ENCODE measurements at regions not wholly inside any gene's neighbourhood (a gene's known extent, or its start where the extent isn't known, plus 50 kb on each side); places are given as distances from the start of the nearest gene placed in this dataset.

GRCh38 chr18:45403341-45404049 lies 211.8 kb upstream of the SLC14A2 start:
- no peaks in the 10 kb centered on the region for H3K9me3 ChIP-seq (ENCODE audit: low read depth, low read length)
- no peak overlapping the region for H3K9ac ChIP-seq (ENCODE audit: insufficient read length)
- H3K36me3 ChIP-seq (ENCODE audit: insufficient read depth, low read length): no peaks in the 10 kb centered on the region
- no peak overlapping the region for H3K4me3 ChIP-seq
- no peak for DNase-seq (ENCODE audit: low read depth, low spot score)
- no peak for TF ChIP-seq POLR2AphosphoS5 (IDR thresholded peaks at IDR 0.05; ENCODE audit: borderline replicate concordance, low read depth, low read length)
- TF ChIP-seq FOXP2 (optimal IDR thresholded peaks at IDR 0.05; ENCODE audit: control extremely low read depth, extremely low read length, insufficient read depth): no peak
- TF ChIP-seq EZH2 (IDR thresholded peaks at IDR 0.05): no peak
- H3K27ac ChIP-seq: no peak overlapping the region

GRCh38 chr18:45408218-45408617 lies 207.1 kb upstream of the SLC14A2 start:
- TF ChIP-seq FOXP2 (optimal IDR thresholded peaks at IDR 0.05; ENCODE audit: control extremely low read depth, extremely low read length, insufficient read depth) (no peak), POLR2AphosphoS5 (IDR thresholded peaks at IDR 0.05; ENCODE audit: borderline replicate concordance, low read depth, low read length) (no peak), EZH2 (IDR thresholded peaks at IDR 0.05) (no peak)

DNA sequence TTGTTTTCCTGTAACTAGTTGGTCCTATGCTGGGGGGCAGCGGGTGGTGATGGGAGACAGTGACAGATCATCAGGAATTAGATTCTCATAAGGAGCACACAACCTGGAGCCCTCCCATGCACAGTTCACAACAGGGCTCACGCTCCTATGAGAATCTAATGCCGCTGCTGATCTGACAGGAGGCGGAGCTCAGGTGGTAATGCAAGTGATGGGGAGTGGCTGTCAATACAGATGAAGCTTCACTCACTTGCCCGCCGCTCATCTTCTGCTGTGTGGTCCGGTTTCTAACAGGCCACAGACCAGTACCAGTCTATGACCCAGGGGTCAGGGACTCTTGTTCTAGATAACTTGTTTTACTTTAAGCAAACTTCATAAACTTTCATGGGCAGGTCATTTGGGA lies 205.3 kb upstream of the SLC14A2 start:
- Histone ChIP-seq H3K27ac (no peak overlapping the region), H3K36me3 (ENCODE audit: insufficient read depth, low read length) (no peaks in the 10 kb centered on the region), H3K9ac (ENCODE audit: insufficient read length) (no peak overlapping the region), H3K4me3 (no peak overlapping the region), H3K9me3 (ENCODE audit: low read depth, low read length) (no peaks in the 10 kb centered on the region)
- TF ChIP-seq FOXP2 (optimal IDR thresholded peaks at IDR 0.05; ENCODE audit: control extremely low read depth, extremely low read length, insufficient read depth) (no peak), EZH2 (IDR thresholded peaks at IDR 0.05) (no peak), POLR2AphosphoS5 (IDR thresholded peaks at IDR 0.05; ENCODE audit: borderline replicate concordance, low read depth, low read length) (no peak)
- no peak for DNase-seq (ENCODE audit: low read depth, low spot score)

More at GRCh38 chr18:45408218-45408617, 207.1 kb upstream of the SLC14A2 start:
- Histone ChIP-seq H3K27ac (no peak overlapping the region), H3K9ac (ENCODE audit: insufficient read length) (no peak overlapping the region), H3K4me3 (no peak overlapping the region), H3K9me3 (ENCODE audit: low read depth, low read length) (no peaks in the 10 kb centered on the region), H3K36me3 (ENCODE audit: insufficient read depth, low read length) (no peaks in the 10 kb centered on the region)
- DNase-seq (ENCODE audit: low read depth, low spot score): no peak

GRCh38 chr18:45412577-45412976 lies 202.7 kb upstream of the SLC14A2 start:
- DNase-seq (ENCODE audit: low read depth, low spot score): no peak

GRCh38 chr18:45413180-45413836 lies 202.0 kb upstream of the SLC14A2 start:
- no peak overlapping the region for H3K27ac ChIP-seq
- H3K4me3 ChIP-seq: no peak overlapping the region
- peak; percentile 40 for DNase-seq (ENCODE audit: low read depth, low spot score)
- H3K36me3 ChIP-seq (ENCODE audit: insufficient read depth, low read length): no peaks in the 10 kb centered on the region
- H3K9me3 ChIP-seq (ENCODE audit: low read depth, low read length): no peaks in the 10 kb centered on the region
- no peak overlapping the region for H3K9ac ChIP-seq (ENCODE audit: insufficient read length)
- TF ChIP-seq EZH2 (IDR thresholded peaks at IDR 0.05): no peak

More at GRCh38 chr18:45412577-45412976, 202.7 kb upstream of the SLC14A2 start:
- Histone ChIP-seq H3K9me3 (ENCODE audit: low read depth, low read length) (no peaks in the 10 kb centered on the region), H3K27ac (no peak overlapping the region), H3K4me3 (no peak overlapping the region), H3K9ac (ENCODE audit: insufficient read length) (no peak overlapping the region), H3K36me3 (ENCODE audit: insufficient read depth, low read length) (no peaks in the 10 kb centered on the region)
- TF ChIP-seq POLR2AphosphoS5 (IDR thresholded peaks at IDR 0.05; ENCODE audit: borderline replicate concordance, low read depth, low read length): no peak
- TF ChIP-seq EZH2 (IDR thresholded peaks at IDR 0.05): no peak
- TF ChIP-seq FOXP2 (optimal IDR thresholded peaks at IDR 0.05; ENCODE audit: control extremely low read depth, extremely low read length, insufficient read depth): no peak

- no peak overlapping the region for H3K4me3 ChIP-seq
- H3K9me3 ChIP-seq (ENCODE audit: low read depth, low read length): no peaks in the 10 kb centered on the region
- H3K27ac ChIP-seq: no peak overlapping the region
- TF ChIP-seq POLR2AphosphoS5 (IDR thresholded peaks at IDR 0.05; ENCODE audit: borderline replicate concordance, low read depth, low read length) (no peak), EZH2 (IDR thresholded peaks at IDR 0.05) (no peak), FOXP2 (optimal IDR thresholded peaks at IDR 0.05; ENCODE audit: control extremely low read depth, extremely low read length, insufficient read depth) (no peak)
- no peak overlapping the region for H3K9ac ChIP-seq (ENCODE audit: insufficient read length)
- DNase-seq (ENCODE audit: low read depth, low spot score): no peak
- no peaks in the 10 kb centered on the region for H3K36me3 ChIP-seq (ENCODE audit: insufficient read depth, low read length)
These were observed 199.7 kb upstream of the SLC14A2 start for GRCh38 chr18:45415614-45416013.

- no peak for DNase-seq (ENCODE audit: low read depth, low spot score)
- H3K9ac ChIP-seq (ENCODE audit: insufficient read length): no peak overlapping the region
- no peaks in the 10 kb centered on the region for H3K36me3 ChIP-seq (ENCODE audit: insufficient read depth, low read length)
- H3K27ac ChIP-seq: no peak overlapping the region
- H3K9me3 ChIP-seq (ENCODE audit: low read depth, low read length): no peaks in the 10 kb centered on the region
- TF ChIP-seq FOXP2 (optimal IDR thresholded peaks at IDR 0.05; ENCODE audit: control extremely low read depth, extremely low read length, insufficient read depth) (no peak), EZH2 (IDR thresholded peaks at IDR 0.05) (no peak), POLR2AphosphoS5 (IDR thresholded peaks at IDR 0.05; ENCODE audit: borderline replicate concordance, low read depth, low read length) (no peak)
- no peak overlapping the region for H3K4me3 ChIP-seq
These were observed 199.1 kb upstream of the SLC14A2 start for GRCh38 chr18:45416168-45416567.

DNA sequence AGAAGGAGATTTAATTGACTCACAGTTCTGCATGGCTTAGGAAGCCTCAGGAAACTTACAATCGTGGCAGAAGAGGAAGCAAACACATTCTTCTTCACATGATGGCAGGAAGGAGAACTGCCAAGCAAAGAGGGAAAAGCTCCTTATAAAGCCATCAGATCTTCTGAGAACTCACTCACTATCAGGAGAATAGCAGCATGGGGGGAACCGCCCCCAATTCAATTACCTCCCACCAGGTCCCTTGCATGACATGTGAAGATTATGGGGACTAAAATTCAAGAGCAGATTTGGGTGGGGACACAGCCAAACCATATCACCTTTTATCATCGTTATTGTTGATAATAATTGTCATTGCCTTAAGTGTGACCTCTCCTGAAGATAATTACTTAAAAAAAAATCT lies 197.9 kb upstream of the SLC14A2 start:
- no peaks in the 10 kb centered on the region for H3K9me3 ChIP-seq (ENCODE audit: low read depth, low read length)
- H3K9ac ChIP-seq (ENCODE audit: insufficient read length): no peak overlapping the region
- H3K36me3 ChIP-seq (ENCODE audit: insufficient read depth, low read length): no peaks in the 10 kb centered on the region
- no peak overlapping the region for H3K27ac ChIP-seq
- TF ChIP-seq EZH2 (IDR thresholded peaks at IDR 0.05) (no peak), POLR2AphosphoS5 (IDR thresholded peaks at IDR 0.05; ENCODE audit: borderline replicate concordance, low read depth, low read length) (no peak), FOXP2 (optimal IDR thresholded peaks at IDR 0.05; ENCODE audit: control extremely low read depth, extremely low read length, insufficient read depth) (no peak)
- H3K4me3 ChIP-seq: no peak overlapping the region
- DNase-seq (ENCODE audit: low read depth, low spot score): no peak
